Mucosa of gallbladder (tissue), 1 donor: ENCODE measurements at regions not wholly inside any gene's neighbourhood (a gene's known extent, or its start where the extent isn't known, plus 50 kb on each side); places are given as distances from the start of the nearest gene placed in this dataset.

Experiments used
- DNase-seq: peaks from one replicate; pipeline ENCODE4 v3.0.0-alpha.2; 2020; ENCODE audit warnings: low spot score
- donor health status: DM: no; HTN: no; CAD: no.

- no peak for DNase-seq
Measured at GRCh38 chr4:28926156-28926555, 1794.0 kb upstream of the PCDH7 start.

DNA sequence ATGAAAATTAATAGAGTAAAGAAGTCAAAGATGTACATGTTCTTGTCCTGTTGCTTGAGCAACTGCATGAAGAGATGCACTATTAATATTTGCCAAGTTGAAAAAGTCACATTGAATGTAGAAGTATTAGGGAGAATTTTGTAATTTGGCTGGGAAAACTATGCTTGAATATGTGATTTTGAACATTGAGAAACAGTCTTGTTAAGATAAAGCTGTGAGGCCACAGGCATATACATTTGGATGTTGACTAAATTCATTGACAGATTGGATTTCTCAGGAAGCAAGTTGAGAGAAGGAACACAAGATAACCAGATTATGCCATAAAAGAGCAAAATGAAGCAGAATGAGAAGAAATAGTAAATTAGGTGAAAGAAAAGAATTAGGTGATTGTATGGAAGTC lies 1777.5 kb upstream of the PCDH7 start:
- no peak for DNase-seq

DNA sequence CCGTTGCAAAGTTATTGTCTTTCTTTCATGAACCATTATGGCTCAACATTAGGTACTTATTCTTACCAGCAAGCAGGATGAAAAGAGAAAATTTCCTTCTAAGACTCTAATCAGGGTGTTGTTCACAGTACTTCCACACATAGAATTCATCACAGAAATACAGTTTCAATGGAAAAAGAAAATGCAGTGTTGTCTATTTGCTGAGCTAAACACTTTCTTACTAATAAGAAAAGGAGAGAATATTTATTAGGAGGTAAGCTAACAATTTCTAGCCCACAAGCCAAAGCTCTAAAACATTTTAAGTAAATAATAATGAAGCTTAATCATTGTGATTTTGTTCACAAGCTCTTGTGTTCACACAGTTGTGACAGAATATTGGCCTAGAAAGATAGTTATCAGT lies 1772.8 kb upstream of the PCDH7 start:
- DNase-seq, result no peak

DNA sequence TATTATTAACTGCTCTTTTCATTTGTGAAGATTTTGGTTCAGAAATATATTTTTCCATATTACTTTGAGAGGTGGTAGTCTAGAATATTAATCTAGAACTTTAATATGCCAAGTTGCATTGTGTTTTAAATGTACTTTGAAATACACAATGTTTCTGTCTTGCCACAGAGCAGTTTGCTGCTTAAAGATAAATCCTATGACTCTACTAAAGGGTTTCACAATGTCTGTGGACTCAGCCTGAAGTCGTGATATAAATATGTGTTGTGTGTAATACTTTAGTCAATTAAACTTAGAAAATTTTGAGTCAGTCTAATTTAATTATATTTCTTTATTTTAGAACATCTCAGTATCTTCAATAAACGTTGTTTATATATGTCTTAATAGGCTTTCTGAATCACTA lies 1771.7 kb upstream of the PCDH7 start:
- DNase-seq, result no peak

DNA sequence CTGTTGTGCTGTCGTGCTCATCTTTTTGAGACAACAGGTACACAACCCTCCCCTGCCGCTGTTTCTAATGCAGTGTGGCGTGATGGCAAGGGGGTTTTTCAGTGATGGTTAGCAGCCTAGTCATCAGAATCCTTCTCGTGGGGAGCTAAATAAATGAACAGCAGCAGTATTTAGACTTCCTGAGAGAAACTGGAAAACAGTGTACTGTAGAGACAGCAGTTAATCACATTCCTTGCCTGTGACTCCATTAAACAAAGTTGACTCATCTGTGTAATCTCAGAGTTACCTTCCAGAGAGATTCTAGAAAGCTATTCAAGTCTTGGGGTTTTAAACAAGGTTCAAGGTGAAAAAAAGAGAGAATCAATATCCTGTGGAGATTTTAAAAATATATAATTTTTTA lies 1753.2 kb upstream of the PCDH7 start:
- DNase-seq, result no peak

DNA sequence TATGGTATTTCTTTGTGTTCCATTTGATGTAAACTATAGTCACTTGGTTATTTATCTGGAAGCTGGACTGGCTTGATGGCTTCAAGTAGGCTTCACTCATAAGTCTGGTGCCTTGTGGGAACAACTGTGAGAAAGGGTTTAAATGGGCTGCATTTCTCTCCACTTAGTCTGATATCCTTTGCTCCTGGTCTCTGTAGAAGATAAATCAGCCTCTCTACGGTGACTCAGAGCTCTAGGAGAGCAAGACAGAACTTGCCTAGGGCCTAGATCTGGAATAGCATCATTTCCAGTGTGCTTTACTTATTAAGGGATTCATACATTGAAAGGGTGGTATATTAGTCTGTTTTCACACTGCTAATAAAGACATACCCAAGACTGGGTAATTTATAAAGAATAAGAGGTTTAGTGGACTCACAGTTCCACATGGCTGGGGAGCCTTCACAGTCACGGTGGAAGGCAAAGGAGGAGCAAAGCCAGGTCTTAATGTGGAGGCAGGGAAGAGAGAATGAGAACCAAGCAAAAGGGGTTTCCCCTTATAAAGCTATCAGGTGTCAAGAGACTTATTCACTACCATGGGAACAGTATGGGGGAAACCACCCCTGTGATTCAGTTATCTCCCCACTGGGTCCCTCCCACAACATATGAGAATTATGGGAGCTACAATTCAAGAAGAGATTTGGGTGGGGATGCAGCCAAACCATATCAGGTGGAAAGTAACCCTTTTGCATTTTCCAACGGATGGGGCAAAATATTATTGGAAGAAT lies 1746.4 kb upstream of the PCDH7 start:
- no peak for DNase-seq

DNA sequence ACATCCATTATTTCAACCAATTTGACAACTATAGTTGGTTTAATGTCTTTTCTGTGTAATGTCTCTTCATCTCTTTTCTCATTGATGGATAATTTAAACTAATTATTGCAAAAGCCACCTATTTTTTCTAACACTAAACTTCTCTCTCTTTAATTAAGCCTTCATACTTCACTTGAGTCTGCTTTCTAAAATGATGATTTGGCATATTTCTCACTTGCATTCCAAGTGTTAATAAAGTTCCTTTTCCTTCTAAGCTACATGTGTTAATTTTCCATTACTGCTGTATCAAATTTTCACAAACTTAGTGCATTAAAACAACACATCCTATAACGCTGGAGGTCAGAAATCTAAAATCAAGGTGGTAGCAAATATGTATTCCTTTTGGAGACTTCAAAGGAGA lies 1743.8 kb upstream of the PCDH7 start:
- DNase-seq, result no peak

DNA sequence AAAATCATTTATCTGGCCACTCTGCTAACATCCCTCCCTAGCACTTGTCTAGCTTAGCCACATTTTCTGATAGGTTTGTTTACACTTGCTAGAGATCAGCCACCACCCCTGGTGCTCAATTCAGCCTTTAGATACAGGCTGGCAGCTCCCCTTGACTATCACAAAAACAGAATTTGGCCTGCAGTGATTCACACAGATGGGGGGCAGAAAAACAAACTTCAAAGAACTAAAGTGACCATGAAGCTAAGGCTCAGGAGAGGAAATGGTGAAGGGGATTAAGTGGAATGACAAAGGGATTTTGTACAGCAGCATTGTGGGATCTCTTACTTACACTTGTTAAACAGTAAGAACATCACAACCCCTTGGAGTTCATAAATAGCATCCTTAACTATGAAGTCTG lies 1718.0 kb upstream of the PCDH7 start:
- no peak for DNase-seq

DNA sequence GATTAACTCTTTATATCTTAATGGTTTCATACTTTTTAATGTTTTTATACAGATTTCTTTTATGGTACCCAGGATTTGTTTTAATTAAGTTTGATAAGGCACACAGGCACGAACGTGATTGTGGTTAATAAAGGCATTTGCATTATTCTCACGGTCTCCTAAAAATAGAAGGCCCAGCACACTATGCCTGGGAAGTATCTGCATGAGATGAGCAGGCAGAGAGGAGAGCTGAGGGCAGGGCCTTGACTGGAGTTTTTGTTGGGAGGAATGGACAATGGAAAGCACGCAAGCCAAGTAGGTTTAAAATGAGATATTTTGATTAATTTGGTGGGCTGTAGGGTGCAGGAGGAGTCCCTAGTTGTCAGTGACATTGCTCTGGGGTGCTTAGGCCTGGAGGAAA lies 1714.3 kb upstream of the PCDH7 start:
- no peak for DNase-seq

DNA sequence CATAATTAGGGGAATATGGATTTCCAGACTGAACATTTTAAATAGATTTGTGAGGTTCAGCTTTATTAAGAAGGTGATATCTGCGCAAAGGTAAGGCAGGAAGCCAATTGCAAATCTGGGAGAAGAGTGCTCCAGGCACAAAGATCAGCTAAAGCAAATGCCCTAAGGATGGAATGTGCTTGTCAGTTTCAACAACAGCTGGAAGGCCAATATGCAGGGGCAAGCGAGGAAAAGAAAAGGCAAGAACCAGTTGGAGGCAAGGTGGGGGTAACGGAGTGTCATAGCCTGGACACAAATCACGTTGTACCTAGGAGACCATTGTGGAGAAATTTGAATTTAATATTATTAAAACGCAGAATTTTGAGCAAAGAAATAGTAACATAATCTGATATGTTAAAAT lies 1710.3 kb upstream of the PCDH7 start:
- DNase-seq, result no peak

DNA sequence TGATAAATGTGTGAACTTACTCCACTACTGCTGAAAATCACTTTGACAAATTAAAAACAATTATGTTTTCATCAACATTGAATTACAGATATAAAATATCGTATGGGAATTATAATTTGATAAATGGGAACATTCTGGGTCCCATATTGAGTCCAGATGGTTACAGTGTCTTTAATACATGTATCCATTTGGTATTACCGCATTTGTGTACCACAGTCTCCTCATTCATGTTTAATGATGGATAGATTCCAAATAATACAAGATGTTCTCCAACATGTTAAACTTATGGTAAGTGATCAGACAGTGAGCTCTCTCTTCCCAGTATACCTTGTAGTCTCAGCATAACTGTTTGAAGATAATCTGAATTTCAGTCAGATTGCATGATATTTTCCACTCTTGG lies 1706.8 kb upstream of the PCDH7 start:
- DNase-seq, result no peak

- DNase-seq, result no peak
Measured at GRCh38 chr4:29014555-29014954, 1705.6 kb upstream of the PCDH7 start.

DNA sequence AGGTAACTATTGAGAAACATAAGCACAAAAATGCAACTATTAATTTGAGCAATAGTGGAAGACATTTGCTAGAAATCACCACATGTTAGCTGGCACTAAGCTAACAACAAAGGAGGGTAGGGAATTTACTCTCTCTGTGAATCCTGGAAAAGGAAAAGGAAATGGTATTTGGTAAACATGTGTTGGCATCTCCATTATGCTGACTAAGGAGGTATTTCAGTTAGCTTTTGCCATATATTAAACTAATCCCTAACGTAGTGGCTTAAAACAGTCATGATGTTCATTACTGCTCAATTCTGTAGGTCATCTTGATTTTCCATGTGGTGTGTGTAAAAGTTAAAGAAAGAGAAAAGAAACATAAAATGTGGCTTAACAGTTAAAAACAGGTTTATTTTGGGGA lies 1686.5 kb upstream of the PCDH7 start:
- no peak for DNase-seq

DNA sequence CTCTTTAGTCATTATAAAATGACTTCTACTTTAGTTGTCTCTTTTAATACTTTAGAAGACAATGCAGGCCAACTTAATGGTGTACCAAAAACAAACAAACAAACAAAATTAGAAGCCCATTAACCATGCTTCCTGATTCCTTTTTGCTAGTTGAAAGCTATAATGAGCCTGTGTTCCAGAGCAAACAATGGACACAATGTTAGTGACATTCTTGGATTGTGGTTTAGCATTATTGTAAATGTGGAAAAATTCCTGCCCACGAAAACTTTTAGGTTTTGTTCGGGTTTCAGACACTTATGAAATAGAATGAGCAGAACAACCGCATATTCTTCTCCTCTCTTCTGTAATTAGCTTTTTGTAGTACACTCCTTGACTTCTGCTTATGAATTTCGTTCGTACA lies 1682.7 kb upstream of the PCDH7 start:
- DNase-seq, result no peak

- DNase-seq, result no peak
Measured at GRCh38 chr4:29043411-29043810, 1676.8 kb upstream of the PCDH7 start.

- DNase-seq, result no peak
Measured at GRCh38 chr4:29046186-29046585, 1674.0 kb upstream of the PCDH7 start.

DNA sequence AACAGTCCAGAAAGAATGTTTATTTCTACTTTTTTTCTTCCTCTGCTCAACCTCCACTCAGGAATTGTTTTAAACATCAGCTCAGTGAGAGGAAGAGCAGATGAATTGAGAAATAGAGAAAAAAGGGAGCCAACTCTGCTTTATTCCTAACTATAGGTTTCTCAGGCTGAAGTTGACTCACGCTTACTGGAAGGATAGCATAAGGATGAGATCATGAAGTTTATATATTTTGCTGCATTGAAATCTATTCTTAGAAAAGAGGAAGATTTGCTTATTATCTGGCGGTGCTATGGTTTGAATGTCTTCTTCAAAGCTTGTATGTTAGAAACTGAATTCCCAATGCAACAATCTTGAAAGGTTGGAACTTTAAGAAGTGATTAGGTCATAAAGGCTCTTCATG lies 1673.4 kb upstream of the PCDH7 start:
- no peak for DNase-seq

GRCh38 chr4:29047341-29048041 lies 1672.7 kb upstream of the PCDH7 start:
- DNase-seq, result no peak

DNA sequence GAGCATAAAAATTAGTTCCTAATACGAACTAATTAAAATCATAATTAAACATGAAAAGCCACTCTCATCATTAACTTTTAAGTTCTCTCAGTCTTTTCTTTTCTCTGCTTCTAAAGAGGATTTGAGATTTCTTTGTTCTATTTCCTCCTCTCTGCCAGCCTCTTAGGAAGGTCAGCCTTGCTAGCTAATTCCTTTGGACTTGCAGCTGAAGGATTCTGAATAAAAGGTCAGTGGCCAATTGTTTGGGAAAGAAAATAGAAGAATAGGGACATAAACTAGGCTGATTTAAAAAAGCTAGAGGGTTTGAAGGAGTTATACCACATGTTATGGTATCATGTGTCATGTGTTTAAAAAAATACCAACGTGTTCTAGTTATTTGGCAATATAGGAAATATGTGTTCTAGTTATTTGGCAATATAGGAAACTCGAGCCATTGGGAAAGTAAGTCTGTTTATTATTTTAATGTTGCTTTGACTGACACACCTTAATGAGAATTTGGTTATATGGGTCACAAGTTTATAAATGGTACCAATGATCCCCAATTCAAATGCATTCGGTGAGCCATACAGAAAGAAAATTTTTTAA lies 1668.7 kb upstream of the PCDH7 start:
- DNase-seq, result no peak

- DNase-seq, result no peak
Measured at GRCh38 chr4:29052266-29052665, 1667.9 kb upstream of the PCDH7 start.

- DNase-seq, result no peak
Measured at GRCh38 chr4:29058531-29058930, 1661.6 kb upstream of the PCDH7 start.

DNA sequence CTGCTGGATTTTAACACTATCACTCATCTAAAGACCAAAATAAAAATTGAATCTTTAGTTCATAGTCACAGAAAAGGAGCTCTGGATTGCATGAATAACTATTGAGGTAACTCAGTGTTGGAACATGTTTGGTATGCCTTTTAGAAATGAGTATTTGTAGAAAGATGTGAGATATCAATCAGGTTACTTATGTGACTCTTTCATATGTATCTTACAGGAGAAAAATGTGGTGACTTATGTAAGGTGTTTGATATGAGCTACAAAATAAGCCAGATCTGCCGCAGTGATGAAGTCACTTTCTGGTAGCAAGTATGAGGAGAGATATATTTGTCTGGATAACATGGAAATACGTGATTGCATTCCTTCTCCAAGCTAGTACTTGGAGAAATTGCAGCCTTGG lies 1653.3 kb upstream of the PCDH7 start:
- DNase-seq, result no peak

GRCh38 chr4:29073571-29073970 lies 1646.6 kb upstream of the PCDH7 start:
- DNase-seq, result no peak
